ENCODE measurements at regions not wholly inside any gene's neighbourhood (a gene's known extent, or its start where the extent isn't known, plus 50 kb on each side); places are given as distances from the start of the nearest gene placed in this dataset.

DNA sequence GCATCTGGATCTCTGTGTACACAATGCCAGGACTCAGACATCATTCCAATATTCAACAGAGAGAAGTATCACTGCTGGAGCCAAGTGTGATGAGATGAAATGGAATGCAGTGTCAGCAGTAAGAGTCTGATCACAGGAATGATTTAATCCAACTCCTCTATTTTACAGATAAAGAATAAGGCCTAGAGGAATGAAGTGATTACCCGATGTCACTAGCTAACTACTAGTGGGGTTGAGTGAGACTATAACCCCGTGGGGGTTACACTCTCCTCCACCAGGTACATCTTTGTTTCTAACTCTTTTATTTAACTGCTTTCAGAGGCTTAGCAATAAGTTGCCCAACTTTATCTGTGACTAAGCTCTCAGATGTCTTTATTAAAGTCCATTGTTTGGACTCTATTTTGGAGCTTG is 94.2 kb upstream of the FAT3 start:
- H3K9ac ChIP-seq = no peak overlapping the region
- TF ChIP-seq, protein P1, sequence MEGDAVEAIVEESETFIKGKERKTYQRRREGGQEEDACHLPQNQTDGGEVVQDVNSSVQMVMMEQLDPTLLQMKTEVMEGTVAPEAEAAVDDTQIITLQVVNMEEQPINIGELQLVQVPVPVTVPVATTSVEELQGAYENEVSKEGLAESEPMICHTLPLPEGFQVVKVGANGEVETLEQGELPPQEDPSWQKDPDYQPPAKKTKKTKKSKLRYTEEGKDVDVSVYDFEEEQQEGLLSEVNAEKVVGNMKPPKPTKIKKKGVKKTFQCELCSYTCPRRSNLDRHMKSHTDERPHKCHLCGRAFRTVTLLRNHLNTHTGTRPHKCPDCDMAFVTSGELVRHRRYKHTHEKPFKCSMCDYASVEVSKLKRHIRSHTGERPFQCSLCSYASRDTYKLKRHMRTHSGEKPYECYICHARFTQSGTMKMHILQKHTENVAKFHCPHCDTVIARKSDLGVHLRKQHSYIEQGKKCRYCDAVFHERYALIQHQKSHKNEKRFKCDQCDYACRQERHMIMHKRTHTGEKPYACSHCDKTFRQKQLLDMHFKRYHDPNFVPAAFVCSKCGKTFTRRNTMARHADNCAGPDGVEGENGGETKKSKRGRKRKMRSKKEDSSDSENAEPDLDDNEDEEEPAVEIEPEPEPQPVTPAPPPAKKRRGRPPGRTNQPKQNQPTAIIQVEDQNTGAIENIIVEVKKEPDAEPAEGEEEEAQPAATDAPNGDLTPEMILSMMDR (conservative IDR thresholded peaks at IDR 0.05; ENCODE audit: low read depth, low read length) = no peak
- no peak overlapping the region for H3K27ac ChIP-seq
- no peak overlapping the region for H2AFZ ChIP-seq (ENCODE audit: low read depth)
- H3K27me3 ChIP-seq (ENCODE audit: insufficient read depth, low read depth) = no peaks in the 10 kb centered on the region
- H3K4me2 ChIP-seq = no peak overlapping the region
- no peaks in the 10 kb centered on the region for H3K79me2 ChIP-seq (ENCODE audit: insufficient read depth, low read depth)
- H4K20me1 ChIP-seq (ENCODE audit: insufficient read depth) = no peaks in the 10 kb centered on the region
- H3K36me3 ChIP-seq (ENCODE audit: insufficient read depth) = no peaks in the 10 kb centered on the region
- no peaks in the 10 kb centered on the region for H3K4me1 ChIP-seq (ENCODE audit: low read depth, poor library complexity, severe bottlenecking)
- H3K4me3 ChIP-seq (IDR thresholded peaks at IDR 0.05; ENCODE audit: insufficient read depth, low read depth, low read length) = no peak overlapping the region

DNA sequence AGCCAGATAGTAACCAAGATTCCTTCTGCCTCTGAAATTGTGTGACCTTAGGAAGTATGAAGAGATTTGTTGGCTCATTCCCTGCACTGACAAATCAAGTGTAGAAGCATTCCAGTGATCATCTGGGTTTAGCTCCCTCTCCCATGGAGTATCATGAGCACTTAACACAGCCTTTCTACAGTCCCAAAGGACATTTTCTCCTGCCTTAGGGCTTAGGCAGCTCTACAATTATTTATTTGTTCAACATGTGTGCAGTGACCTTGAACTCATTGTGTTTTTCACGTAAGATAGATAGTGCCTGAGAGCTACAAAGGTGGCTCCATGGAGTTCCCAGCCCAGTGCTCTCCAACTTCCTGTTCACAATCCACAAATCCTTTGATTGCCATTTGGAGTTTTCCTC is 94.8 kb upstream of the FAT3 start:
- Histone ChIP-seq H2AFZ (ENCODE audit: low read depth) (no peak overlapping the region), H3K27ac (no peak overlapping the region), H3K9ac (no peak overlapping the region), H3K4me1 (ENCODE audit: low read depth, poor library complexity, severe bottlenecking) (no peaks in the 10 kb centered on the region), H4K20me1 (ENCODE audit: insufficient read depth) (no peaks in the 10 kb centered on the region), H3K79me2 (ENCODE audit: insufficient read depth, low read depth) (no peaks in the 10 kb centered on the region), H3K27me3 (ENCODE audit: insufficient read depth, low read depth) (no peaks in the 10 kb centered on the region), H3K36me3 (ENCODE audit: insufficient read depth) (no peaks in the 10 kb centered on the region), H3K4me2 (no peak overlapping the region), H3K4me3 (IDR thresholded peaks at IDR 0.05; ENCODE audit: insufficient read depth, low read depth, low read length) (no peak overlapping the region)
- TF ChIP-seq, protein P1 (conservative IDR thresholded peaks at IDR 0.05; ENCODE audit: low read depth, low read length) = no peak

DNA sequence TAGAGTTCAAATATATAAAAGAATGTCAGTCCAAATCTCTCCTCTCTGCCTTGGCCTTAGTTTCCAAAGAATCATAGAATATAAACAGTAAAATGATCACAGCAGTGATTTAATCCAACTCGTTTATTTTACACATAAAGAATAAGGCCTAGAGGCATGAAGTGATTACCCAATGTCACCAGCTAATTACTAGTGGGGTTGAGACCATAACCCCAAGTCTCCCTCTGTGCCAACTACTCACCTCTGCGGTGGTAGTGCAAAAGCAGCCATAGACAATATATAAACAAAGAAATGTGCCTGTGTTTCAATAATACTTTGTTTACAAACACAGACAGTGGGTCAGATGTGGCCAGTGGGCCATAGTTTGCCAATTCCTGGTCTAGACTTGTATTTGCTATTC is 96.6 kb upstream of the FAT3 start:
- H3K4me2 ChIP-seq = no peak overlapping the region
- TF ChIP-seq, protein P1 (conservative IDR thresholded peaks at IDR 0.05; ENCODE audit: low read depth, low read length) = no peak
- H2AFZ ChIP-seq (ENCODE audit: low read depth) = no peak overlapping the region
- no peak overlapping the region for H3K27ac ChIP-seq
- no peaks in the 10 kb centered on the region for H3K27me3 ChIP-seq (ENCODE audit: insufficient read depth, low read depth)
- no peaks in the 10 kb centered on the region for H3K36me3 ChIP-seq (ENCODE audit: insufficient read depth)
- H3K9ac ChIP-seq = no peak overlapping the region
- H3K79me2 ChIP-seq (ENCODE audit: insufficient read depth, low read depth) = no peaks in the 10 kb centered on the region
- no peak overlapping the region for H3K4me3 ChIP-seq (IDR thresholded peaks at IDR 0.05; ENCODE audit: insufficient read depth, low read depth, low read length)
- no peaks in the 10 kb centered on the region for H3K4me1 ChIP-seq (ENCODE audit: low read depth, poor library complexity, severe bottlenecking)
- H4K20me1 ChIP-seq (ENCODE audit: insufficient read depth) = no peaks in the 10 kb centered on the region

DNA sequence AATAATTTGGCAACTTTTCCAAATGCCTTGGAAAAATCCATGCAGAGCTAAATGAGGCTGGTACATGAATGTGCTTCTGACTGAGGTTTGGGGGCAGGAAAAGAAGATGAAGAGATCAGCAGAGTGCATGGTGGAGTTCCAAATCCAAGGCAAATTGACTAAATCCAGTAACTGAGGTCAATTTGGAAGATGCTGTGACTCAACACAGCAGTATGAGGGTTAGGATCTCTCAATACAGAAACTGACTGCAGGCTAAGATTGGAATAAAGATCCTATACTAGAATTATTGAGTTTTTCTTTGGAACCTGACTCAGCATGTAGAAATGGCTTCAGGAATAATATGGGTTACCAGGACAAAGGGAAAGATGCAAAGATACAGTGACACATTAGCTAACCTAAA is 99.3 kb upstream of the FAT3 start:
- H3K4me3 ChIP-seq (IDR thresholded peaks at IDR 0.05; ENCODE audit: insufficient read depth, low read depth, low read length) = no peak overlapping the region
- H3K9ac ChIP-seq = no peak overlapping the region
- H3K4me2 ChIP-seq = no peak overlapping the region
- H3K79me2 ChIP-seq (ENCODE audit: insufficient read depth, low read depth) = no peaks in the 10 kb centered on the region
- H3K4me1 ChIP-seq (ENCODE audit: low read depth, poor library complexity, severe bottlenecking) = no peaks in the 10 kb centered on the region
- no peaks in the 10 kb centered on the region for H3K27me3 ChIP-seq (ENCODE audit: insufficient read depth, low read depth)
- no peak overlapping the region for H2AFZ ChIP-seq (ENCODE audit: low read depth)
- H3K36me3 ChIP-seq (ENCODE audit: insufficient read depth) = no peaks in the 10 kb centered on the region
- no peaks in the 10 kb centered on the region for H4K20me1 ChIP-seq (ENCODE audit: insufficient read depth)
- TF ChIP-seq, protein P1 (conservative IDR thresholded peaks at IDR 0.05; ENCODE audit: low read depth, low read length) = no peak
- no peak overlapping the region for H3K27ac ChIP-seq

DNA sequence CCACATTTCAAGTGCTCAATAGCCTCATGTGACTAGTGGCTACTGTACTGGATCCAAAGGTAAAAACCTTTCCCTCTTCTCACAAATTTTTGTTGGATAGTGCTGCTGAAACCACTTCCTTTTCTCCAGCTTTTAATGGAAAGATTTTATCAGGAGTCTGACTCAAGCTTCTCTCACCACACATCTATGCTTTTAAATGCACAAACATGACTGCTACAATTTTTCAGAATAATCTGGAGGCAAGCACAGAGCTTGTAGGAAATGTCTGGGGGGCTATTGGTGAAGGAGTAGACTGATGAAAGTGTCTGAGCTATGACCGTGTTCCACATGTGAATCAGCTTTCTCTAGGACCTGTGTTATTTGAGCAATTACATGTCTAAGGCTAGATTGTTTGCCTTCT is 101.1 kb upstream of the FAT3 start:
- no peak overlapping the region for H3K9ac ChIP-seq
- no peaks in the 10 kb centered on the region for H3K36me3 ChIP-seq (ENCODE audit: insufficient read depth)
- H3K4me2 ChIP-seq = no peak overlapping the region
- H3K27ac ChIP-seq = no peak overlapping the region
- TF ChIP-seq, protein P1 (conservative IDR thresholded peaks at IDR 0.05; ENCODE audit: low read depth, low read length) = no peak
- H3K4me1 ChIP-seq (ENCODE audit: low read depth, poor library complexity, severe bottlenecking) = no peaks in the 10 kb centered on the region
- no peaks in the 10 kb centered on the region for H4K20me1 ChIP-seq (ENCODE audit: insufficient read depth)
- H3K79me2 ChIP-seq (ENCODE audit: insufficient read depth, low read depth) = no peaks in the 10 kb centered on the region
- H2AFZ ChIP-seq (ENCODE audit: low read depth) = no peak overlapping the region
- no peaks in the 10 kb centered on the region for H3K27me3 ChIP-seq (ENCODE audit: insufficient read depth, low read depth)
- H3K4me3 ChIP-seq (IDR thresholded peaks at IDR 0.05; ENCODE audit: insufficient read depth, low read depth, low read length) = no peak overlapping the region
